ENCODE measurements at regions not wholly inside any gene's neighbourhood (a gene's known extent, or its start where the extent isn't known, plus 50 kb on each side); places are given as distances from the start of the nearest gene placed in this dataset.

- DNase-seq: no peak
Observed at GRCh38 chr5:89008291-89008690, 125.3 kb upstream of the MEF2C start.

- no peak for DNase-seq
Observed at GRCh38 chr5:89005990-89006389, 123.0 kb upstream of the MEF2C start.

- DNase-seq: no peak
Observed at GRCh38 chr5:89004379-89004778, 121.4 kb upstream of the MEF2C start.

GRCh38 chr5:89003563-89004036, 120.6 kb upstream of the MEF2C start:
- no peak for DNase-seq

GRCh38 chr5:88999853-89000252, 116.9 kb upstream of the MEF2C start:
- no peak for DNase-seq

- no peak for DNase-seq
Observed at GRCh38 chr5:88997937-88998336, 115.0 kb upstream of the MEF2C start.

GRCh38 chr5:88984040-88984439, 101.1 kb upstream of the MEF2C start:
- no peak for DNase-seq

- DNase-seq: no peak
Observed at GRCh38 chr5:88979726-88980125, 96.7 kb upstream of the MEF2C start.

- no peak for DNase-seq
Observed at GRCh38 chr5:88979244-88979643, 96.3 kb upstream of the MEF2C start.

GRCh38 chr5:88976914-88977313, 93.9 kb upstream of the MEF2C start:
- no peak for DNase-seq

- no peak for DNase-seq
Observed at GRCh38 chr5:88967633-88968585, 84.9 kb upstream of the MEF2C start.

- no peak for DNase-seq
Observed at GRCh38 chr5:88964831-88965230, 81.8 kb upstream of the MEF2C start.

GRCh38 chr5:88957013-88957412, 74.0 kb upstream of the MEF2C start:
- no peak for DNase-seq

GRCh38 chr5:88956416-88956815, 73.4 kb upstream of the MEF2C start:
- no peak for DNase-seq

- no peak for DNase-seq
Observed at GRCh38 chr5:88955403-88955802, 72.4 kb upstream of the MEF2C start.

- DNase-seq: no peak
Observed at GRCh38 chr5:88954511-88954910, 71.5 kb upstream of the MEF2C start.

GRCh38 chr5:88952996-88953643, 70.1 kb upstream of the MEF2C start:
- peak; percentile 67 for DNase-seq

- DNase-seq: no peak
Observed at GRCh38 chr5:88952344-88952743, 69.4 kb upstream of the MEF2C start.

- no peak for DNase-seq
Observed at GRCh38 chr5:88951457-88951856, 68.5 kb upstream of the MEF2C start.

GRCh38 chr5:88948746-88949600, 66.0 kb upstream of the MEF2C start:
- DNase-seq: no peak

- no peak for DNase-seq
Observed at GRCh38 chr5:88944751-88945531, 62.0 kb upstream of the MEF2C start.

GRCh38 chr5:88941581-88941980, 58.6 kb upstream of the MEF2C start:
- no peak for DNase-seq

Data from NCI-H526 treated with DMSO at 0.1 percent for 48 hours (cell line).